NCI-H2196 (cell line): ENCODE measurements at regions not wholly inside any gene's neighbourhood (a gene's known extent, or its start where the extent isn't known, plus 50 kb on each side); places are given as distances from the start of the nearest gene placed in this dataset.
"Not testable (repeated sequence)": the region's sequence is repeated elsewhere in the genome, so short reads cannot be mapped to it uniquely, and the experiment has no call there.

Experiments
- DNase-seq: peaks from one replicate; lab custom pipeline; 2025; ENCODE audit not compliant: unreplicated experiment; lab: John Stamatoyannopoulos, UW

DNA sequence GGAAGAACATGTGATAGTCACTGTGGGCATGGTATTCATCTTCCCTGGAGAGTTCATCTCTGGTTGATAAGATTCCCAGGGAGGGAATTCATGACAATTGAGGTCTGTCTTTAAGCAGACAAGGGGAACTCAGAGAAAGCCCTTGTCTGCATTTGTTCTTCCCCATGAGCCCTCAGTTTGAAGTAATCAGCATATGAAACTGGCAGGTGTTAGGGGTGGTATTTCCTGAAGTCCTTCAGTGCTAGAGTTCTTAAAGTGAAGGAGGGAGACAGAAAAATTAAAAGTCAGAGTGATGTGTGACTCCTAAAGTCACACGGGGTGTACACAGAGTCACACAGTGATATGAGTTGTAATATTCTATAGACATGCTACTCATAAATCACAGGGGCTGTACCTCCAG, 60.6 kb upstream of the SYK start:
- DNase-seq, result no peak

DNA sequence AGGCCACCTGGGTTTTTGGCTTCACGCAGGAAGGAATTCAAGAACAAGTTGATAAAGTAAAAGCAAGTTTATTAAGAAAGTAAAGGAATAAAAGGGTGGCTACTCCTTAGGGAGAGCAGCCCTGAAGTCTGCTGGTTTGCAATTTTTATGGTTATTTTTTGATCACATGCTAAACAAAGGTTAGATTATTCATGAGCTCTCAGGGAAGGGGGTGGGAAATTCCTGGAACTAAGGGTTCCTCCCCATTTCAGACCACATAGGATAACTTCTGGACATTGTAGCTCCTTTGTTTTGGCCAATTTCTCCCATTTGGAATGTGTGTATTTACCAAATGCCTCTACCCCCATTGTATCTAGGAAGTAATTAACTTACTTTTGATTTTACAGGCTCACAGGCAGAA, 63.9 kb upstream of the SYK start:
- no peak for DNase-seq

GRCh38 chr9:90735952-90736351, 65.7 kb upstream of the SYK start:
- DNase-seq, result peak; percentile 7

GRCh38 chr9:90734631-90735030, 67.0 kb upstream of the SYK start:
- no peak for DNase-seq

- DNase-seq, result no peak
Measured at GRCh38 chr9:90729351-90729750, 72.3 kb upstream of the SYK start.

GRCh38 chr9:90727488-90727887, 74.1 kb upstream of the SYK start:
- DNase-seq, result no peak

GRCh38 chr9:90726215-90726614, 75.4 kb upstream of the SYK start:
- no peak for DNase-seq

DNA sequence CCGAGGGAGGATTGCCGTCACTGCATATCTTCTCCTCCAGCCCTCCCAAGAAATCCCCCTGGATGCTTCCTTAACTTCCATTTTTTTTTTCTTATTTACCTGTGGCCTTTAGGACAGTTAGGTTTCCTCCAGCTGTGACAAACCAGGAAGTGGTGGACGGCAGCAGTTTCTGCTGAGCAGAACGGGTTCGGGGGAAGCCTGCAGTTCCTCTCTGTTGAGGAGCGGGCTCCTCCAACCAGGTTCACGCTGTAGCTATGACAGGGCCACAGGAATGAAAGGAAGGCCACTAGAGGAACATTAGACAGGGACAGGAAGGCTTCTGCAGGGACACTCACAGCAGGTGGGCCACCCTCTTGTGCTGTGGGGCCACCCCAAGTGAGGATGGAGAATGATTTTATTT, 76.7 kb upstream of the SYK start:
- no peak for DNase-seq

DNA sequence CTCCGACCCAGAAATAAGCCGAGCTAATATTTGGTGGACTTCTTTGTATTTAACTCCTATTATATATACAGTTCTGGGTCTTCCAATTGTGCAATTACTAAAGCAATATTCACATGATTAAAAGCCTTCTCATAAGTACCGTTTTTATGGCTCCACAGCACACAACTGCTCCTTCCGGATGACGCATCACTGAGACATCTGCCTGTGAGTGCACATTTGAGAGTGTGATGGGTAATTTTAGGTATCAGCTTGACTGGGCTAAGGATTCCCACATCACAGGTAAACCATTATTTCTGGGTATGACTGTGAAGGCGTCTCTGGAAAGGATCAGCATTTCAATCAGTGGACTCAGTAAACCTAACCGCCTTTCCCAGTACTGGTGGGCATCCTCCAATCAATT, 77.5 kb upstream of the SYK start:
- DNase-seq, result no peak

DNA sequence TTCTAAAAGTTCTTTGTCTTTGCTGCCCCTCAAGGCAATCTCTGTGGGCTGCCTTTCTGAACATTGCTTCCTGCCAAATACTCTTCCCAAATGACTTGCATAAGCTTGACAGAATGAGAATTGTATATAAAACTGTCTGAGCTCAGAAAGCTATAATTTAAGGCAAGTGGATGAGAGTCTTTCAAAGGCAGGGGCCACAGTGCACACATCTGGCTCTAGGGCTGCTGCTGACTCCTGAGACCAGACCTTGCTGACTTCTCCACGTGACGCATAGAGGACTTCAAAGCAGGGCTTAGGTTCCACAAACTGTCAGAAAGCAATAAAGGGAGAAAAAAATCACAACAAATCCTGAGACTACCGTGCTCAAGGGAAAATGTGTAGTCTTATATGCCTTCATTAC, 79.4 kb upstream of the DIRAS2 start:
- DNase-seq, result no peak

- DNase-seq, result no peak
Measured at GRCh38 chr9:90720621-90721265, 78.1 kb upstream of the DIRAS2 start.

- no peak for DNase-seq
Measured at GRCh38 chr9:90706230-90706629, 63.6 kb upstream of the DIRAS2 start.

DNA sequence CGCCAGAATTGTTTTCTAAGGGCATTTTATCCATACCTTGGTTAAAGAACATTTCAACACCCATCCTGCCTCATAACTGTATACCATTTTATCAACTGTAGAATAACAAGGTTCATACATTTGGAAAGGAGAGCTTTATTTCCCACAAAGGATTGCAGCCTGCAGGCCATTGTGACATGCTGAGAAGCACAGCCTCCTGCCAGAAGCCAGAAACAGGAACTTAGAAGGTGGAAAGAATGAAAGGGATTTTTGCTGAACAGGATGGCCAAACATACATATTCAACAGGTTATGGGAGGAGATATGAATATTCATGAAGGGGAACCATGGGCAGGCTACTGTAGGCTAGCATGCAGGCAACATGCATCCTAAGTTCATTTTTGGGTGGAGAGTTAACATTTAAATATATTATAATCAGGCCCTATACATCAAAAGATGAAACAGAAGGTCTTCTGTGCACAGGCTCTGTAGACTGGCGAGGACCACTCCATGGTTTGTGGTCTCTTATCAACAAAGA, 59.9 kb upstream of the DIRAS2 start:
- DNase-seq, result no peak

DNA sequence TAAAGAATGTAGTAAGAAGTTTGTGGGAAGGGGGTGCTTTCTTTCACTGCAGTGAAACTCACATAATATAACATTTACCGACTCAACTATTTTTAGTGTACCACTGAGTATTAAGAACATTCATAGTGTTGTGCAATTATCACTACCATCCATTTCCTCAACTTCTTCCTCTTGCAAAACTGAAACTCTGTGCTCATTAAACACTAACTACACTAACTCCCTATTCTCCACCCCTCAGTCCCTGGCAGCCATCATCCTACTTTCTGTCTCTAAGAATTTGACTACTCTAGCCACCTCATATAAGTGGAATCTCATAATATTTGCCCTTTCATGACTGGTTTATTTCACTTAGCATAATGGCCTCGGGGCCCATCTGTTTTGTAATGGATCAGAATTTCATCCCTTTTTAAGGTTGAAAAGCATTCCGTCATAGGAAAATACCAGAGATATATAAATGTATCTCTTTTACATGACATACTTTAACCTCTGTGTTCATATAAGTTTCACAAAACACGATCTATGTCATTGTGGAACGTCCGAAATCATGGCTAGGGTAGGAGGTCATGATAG, 56.3 kb upstream of the DIRAS2 start:
- DNase-seq, result no peak

DNA sequence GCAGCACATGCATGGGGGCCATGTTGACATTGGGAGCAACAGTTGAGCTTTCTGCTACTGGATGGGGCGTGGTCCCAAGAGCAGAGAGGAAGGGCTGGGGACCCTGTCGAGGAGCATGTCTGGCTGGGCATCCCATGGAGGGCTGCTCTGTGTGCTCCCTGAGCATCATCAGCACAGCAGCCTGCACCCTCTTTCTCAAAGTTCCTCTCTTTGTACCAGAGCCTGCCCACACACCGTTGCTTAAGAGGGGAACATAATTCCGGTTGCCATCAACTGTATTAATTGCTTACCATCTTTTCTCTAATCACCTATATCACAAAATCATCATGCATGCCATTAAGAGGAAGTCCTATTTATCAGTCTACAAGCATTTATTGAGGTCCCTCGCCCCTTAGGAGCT, 55.2 kb upstream of the DIRAS2 start:
- no peak for DNase-seq

DNA sequence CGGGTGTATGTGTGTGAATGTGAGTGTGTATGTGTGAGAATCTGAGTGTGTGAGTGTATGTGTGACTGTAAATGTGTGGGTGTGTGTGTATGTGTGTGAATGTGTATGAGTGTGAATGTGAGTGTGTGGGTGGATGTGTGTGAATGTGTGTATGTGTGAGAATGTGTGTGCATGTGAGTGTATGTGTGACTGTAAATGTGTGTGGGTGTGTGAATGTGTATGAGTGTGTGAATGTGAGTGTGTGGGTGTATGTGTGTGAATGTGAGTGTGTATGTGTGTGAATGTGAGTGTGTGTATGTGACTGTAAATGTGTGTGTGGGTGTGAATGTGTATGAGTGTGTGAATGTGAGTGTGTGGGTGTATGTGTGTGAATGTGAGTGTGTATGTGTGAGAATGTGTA, 51.6 kb upstream of the DIRAS2 start:
- DNase-seq, result not testable (repeated sequence)
